ENCODE measurements at regions not wholly inside any gene's neighbourhood (a gene's known extent, or its start where the extent isn't known, plus 50 kb on each side); places are given as distances from the start of the nearest gene placed in this dataset.

DNA sequence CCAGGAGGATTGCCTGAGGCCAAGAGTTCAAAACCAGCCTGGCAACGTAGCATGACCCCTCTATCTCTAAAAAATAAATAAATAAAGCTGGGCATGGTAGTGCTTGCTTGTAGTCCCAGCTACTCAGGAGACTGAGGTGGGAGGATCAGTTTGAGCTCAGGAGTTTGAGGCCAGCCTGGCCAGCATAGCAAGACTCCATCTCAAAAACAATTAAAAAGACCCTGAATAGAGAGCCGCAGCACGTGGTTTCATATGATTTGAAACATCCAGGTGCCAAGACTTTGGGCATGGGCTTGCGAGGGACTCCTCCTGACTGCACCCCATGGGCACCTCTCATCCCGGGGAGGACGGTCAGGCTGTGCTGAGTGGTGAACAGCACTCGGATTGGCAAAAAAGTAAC is 63.9 kb downstream of the ZIC5 start:
- no peak overlapping the region for H3K4me3 ChIP-seq (ENCODE audit: control insufficient read depth, low read depth, low read length)
- TF ChIP-seq, protein P1, sequence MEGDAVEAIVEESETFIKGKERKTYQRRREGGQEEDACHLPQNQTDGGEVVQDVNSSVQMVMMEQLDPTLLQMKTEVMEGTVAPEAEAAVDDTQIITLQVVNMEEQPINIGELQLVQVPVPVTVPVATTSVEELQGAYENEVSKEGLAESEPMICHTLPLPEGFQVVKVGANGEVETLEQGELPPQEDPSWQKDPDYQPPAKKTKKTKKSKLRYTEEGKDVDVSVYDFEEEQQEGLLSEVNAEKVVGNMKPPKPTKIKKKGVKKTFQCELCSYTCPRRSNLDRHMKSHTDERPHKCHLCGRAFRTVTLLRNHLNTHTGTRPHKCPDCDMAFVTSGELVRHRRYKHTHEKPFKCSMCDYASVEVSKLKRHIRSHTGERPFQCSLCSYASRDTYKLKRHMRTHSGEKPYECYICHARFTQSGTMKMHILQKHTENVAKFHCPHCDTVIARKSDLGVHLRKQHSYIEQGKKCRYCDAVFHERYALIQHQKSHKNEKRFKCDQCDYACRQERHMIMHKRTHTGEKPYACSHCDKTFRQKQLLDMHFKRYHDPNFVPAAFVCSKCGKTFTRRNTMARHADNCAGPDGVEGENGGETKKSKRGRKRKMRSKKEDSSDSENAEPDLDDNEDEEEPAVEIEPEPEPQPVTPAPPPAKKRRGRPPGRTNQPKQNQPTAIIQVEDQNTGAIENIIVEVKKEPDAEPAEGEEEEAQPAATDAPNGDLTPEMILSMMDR (IDR thresholded peaks at IDR 0.05; ENCODE audit: control insufficient read depth, insufficient read depth, low read depth, low read length, missing control alignments) = no peak
- DNase-seq (ENCODE audit: low read depth) = no peak

DNA sequence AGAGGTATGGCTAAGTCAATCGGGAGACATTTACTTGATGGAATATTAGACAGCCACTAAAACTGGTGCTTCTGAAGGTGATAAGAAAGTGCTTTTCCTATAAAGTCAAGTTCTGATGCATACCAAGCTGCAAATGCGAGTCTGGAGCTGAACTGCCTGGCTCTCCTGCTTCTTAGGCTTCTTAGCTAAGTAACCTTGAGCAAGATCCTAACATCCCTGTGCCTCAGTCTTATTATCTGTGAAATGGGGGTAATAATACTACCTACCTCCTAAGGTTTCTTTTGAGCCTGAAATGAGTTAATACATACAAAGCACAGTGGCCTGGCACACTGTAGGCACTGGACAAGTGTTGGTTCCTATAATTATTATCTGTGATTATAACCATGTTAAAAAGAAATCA is 64.5 kb downstream of the ZIC5 start:
- H3K4me3 ChIP-seq (ENCODE audit: control insufficient read depth, low read depth, low read length) = no peak overlapping the region
- DNase-seq (ENCODE audit: low read depth) = no peak
- TF ChIP-seq, protein P1 (IDR thresholded peaks at IDR 0.05; ENCODE audit: control insufficient read depth, insufficient read depth, low read depth, low read length, missing control alignments) = no peak

DNA sequence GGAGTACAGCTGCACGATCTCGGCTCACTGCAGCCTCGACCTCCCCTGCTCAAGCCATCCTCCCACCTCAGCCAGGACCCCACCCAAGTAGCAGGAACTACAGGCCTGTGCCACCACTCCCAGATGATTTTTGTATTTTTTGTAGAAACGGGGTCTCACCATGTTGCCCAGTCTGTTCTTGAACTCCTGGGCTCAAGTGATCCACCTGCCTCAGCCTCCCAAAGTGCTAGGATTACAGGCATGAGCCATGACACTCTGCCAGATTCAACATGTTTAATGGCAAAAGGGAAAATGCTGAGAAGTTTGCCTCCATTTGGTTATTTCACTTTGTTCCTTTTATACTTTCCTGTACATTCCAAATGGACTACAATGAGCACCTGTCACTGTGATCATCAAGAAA is 65.8 kb downstream of the ZIC5 start:
- DNase-seq (ENCODE audit: low read depth) = no peak
- TF ChIP-seq, protein P1 (IDR thresholded peaks at IDR 0.05; ENCODE audit: control insufficient read depth, insufficient read depth, low read depth, low read length, missing control alignments) = no peak
- no peak overlapping the region for H3K4me3 ChIP-seq (ENCODE audit: control insufficient read depth, low read depth, low read length)

DNA sequence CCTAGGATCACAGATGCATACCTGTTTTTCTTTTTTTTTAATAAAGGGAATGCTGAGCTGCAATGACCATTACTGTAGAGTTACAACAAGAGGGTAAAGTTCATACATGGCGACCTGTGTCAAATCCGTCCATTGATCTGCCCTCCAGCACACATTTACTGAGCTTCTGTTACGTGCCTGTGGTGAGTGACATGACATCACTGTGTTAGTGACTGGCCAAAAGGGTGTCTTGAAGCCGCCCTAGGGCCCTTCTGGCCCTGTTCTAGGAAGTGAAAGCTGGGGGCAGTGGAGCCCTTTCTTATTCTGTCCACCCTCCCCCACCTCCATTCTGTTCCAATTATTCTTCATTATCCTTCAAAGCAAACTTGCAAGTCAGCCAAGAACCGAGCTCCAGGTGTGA is 66.3 kb downstream of the ZIC5 start:
- TF ChIP-seq, protein P1 (IDR thresholded peaks at IDR 0.05; ENCODE audit: control insufficient read depth, insufficient read depth, low read depth, low read length, missing control alignments) = no peak
- no peak overlapping the region for H3K4me3 ChIP-seq (ENCODE audit: control insufficient read depth, low read depth, low read length)
- DNase-seq (ENCODE audit: low read depth) = no peak

DNA sequence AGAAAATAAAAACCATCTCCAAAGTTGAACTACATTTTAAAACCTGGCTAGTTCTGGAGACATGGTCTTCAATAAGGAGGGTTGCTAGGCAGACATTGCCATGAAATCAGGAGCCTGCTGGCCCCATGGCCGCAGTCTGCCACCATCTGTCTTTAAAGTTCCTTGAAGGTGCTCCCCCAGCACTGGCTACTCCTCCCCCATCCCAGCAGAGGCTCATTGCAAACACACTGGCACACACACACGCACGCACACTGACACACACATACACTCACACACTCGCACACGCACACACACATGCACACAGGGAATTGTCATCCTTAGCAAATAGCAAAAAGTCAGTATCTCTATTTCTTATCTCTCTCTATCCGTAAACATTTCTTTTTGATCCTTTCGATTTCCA is 68.4 kb downstream of the ZIC5 start:
- no peak overlapping the region for H3K4me3 ChIP-seq (ENCODE audit: control insufficient read depth, low read depth, low read length)
- DNase-seq (ENCODE audit: low read depth) = no peak
- TF ChIP-seq, protein P1 (IDR thresholded peaks at IDR 0.05; ENCODE audit: control insufficient read depth, insufficient read depth, low read depth, low read length, missing control alignments) = no peak

DNA sequence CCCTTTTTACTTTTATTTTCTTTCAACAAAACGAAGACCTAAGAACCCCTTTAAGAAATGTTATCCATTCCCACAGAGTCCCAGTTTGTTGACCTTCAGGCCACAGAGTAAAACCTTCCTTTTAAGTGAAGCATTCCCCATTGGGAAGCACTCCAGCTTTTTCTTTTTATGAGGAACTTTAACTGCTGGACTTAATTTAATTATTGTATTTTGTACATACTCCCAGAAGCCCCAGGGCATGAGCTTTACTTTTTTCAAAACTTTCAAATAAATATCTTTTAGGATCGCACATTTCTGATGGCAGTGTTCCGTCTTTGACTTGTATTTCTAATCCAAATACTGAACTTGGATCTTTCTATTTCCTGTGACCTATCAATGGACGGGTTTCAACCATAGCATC is 68.9 kb downstream of the ZIC5 start:
- TF ChIP-seq, protein P1 (IDR thresholded peaks at IDR 0.05; ENCODE audit: control insufficient read depth, insufficient read depth, low read depth, low read length, missing control alignments) = no peak
- no peak overlapping the region for H3K4me3 ChIP-seq (ENCODE audit: control insufficient read depth, low read depth, low read length)
- DNase-seq (ENCODE audit: low read depth) = no peak

DNA sequence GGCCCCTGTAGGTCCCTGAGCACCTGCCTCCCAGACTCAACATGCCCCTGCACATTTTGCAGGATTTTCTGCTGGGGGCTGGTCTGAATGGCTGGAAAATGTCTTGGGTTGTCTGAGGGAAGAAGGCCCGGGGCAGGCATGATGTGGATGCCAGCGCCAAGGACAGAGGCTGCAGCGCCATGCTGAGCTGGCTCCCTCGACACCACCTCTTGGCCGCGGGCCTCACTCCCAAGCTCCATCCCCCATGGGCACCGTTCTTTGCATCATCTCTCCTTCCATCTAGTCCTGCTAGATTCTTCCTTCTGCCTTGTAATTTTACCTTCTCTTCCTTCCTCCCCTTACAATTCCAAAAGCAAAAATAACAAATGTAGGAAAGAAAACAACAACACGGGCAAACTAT is 70.6 kb downstream of the ZIC5 start:
- no peak overlapping the region for H3K4me3 ChIP-seq (ENCODE audit: control insufficient read depth, low read depth, low read length)
- no peak for DNase-seq (ENCODE audit: low read depth)
- TF ChIP-seq, protein P1 (IDR thresholded peaks at IDR 0.05; ENCODE audit: control insufficient read depth, insufficient read depth, low read depth, low read length, missing control alignments) = no peak
